H1 (cell line): ENCODE measurements at regions not wholly inside any gene's neighbourhood (a gene's known extent, or its start where the extent isn't known, plus 50 kb on each side); places are given as distances from the start of the nearest gene placed in this dataset.

ENCODE experiments used
- TBP ChIP-seq: IDR thresholded peaks from 2 replicates; pipeline ENCODE4 v1.6.1; 2011; ENCODE audit warnings: low read depth, low read length, improper control_type of control experiment

- no peak for TF ChIP-seq TBP
These were observed 136.8 kb downstream of the KCNA5 start (continued) for GRCh38 chr12:5180496-5180895.
